HG03060 (cell line): ENCODE measurements at regions not wholly inside any gene's neighbourhood (a gene's known extent, or its start where the extent isn't known, plus 50 kb on each side); places are given as distances from the start of the nearest gene placed in this dataset.
"Not testable (repeated sequence)": the region's sequence is repeated elsewhere in the genome, so short reads cannot be mapped to it uniquely, and the experiment has no call there.

Experiments
- ATAC-seq: cut with Tn5 transposase; IDR thresholded peaks from one replicate; pipeline ENCODE4 v1.9.1; 2021; ENCODE audit warnings: low read depth, moderate number of reproducible peaks; ENCODE audit not compliant: unreplicated experiment

DNA sequence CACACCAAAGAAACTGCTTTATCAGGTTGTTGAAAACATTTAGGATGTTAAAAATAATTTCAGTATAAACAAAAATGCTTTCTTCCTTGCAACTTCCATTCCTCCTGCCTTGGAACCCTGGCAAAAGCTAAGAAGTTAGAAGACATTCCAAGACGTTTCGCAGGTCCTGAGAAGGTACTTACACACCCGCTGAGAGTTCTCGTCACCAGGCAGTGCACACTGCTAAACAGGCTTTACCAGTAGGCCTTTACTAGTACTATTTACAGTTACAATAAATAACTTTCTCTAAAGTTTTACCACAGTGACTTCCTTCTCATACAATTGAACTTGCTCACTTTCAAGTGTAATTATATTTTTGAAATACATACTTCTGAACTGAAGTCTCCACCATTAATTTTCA, 81.4 kb upstream of the RPS6KA2 start:
- no peak for ATAC-seq

DNA sequence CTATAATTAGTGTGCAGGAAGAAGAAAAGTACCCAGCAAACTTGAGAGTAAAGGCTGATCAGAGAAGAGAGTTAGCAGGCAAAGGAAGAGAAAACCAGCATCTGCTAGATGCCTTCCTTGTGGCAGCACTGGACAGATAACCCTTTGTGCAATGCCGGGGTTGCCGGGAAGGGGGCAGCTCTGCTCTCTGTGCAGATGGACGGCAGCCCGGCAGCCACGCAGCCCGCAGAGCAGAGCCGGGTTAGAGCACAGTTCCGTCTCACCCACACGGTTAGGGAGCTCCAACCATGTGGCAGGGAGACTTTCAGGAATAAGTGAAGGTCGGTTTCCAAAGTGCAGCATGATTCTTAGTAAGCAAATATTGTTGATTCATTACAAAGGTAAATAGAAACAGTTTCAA, 80.0 kb upstream of the RPS6KA2 start:
- no peak for ATAC-seq

DNA sequence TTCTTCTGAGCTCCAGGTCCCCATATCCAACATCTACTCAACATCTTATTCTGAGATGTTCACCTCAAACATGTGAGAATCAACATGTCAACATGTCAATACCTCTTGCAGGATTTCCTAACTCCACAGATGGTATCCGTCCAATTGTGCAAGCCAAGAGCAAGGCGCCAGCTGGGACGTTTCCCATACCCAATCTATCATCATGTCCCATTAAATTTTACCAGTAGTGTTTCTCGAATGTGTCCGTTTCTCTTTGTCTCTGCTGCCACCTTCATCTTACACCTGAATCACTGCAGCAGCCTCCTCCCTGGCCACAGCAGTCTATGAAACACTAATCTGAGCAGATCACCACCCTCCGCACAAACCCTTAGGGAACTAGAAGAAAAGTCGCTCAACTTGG, 78.0 kb upstream of the RPS6KA2 start:
- no peak for ATAC-seq

DNA sequence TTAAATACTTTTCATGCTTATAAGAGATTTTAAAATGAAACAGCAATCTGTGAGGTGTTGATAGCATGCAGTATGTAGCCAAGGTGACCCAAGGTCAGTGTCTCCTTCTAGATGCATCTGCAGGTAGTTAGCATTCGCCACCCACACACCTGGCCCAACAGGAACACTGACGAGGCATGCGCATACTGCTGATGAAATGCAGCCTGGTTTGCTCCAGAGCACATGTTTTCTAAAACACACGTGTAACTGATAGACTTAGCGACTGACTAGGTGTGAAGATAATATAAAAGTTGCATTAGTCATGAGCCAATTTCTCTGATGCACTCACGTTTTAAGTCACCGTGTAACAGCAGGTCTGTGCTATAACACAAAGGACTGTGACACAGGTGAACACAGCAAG, 77.1 kb upstream of the RPS6KA2 start:
- ATAC-seq = no peak

DNA sequence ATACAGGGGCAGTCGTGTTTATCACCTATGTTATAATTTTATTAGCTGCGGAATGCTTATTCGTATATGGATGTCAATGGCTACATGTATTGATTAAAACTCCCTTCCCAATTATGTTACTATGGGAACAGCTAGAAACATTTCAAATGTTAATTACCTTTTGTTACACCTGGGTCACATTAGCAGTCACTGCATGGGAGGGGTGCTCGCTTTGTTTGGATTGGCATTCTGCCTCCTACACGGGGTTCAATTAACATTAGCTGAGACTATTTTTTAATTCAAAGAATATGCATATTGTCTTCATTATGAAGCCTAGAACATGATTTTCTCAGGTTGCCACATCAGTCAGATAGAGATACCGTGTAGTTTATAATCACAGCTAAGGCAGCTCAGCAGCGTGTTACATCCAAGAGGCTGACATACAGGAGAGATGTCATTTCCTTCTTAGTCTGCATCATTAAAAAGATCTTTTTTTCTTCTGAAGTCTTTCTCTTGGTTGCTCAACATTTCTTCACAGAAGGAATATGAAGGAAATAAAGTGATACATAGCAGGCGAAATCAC, 76.2 kb upstream of the RPS6KA2 start:
- ATAC-seq = no peak

DNA sequence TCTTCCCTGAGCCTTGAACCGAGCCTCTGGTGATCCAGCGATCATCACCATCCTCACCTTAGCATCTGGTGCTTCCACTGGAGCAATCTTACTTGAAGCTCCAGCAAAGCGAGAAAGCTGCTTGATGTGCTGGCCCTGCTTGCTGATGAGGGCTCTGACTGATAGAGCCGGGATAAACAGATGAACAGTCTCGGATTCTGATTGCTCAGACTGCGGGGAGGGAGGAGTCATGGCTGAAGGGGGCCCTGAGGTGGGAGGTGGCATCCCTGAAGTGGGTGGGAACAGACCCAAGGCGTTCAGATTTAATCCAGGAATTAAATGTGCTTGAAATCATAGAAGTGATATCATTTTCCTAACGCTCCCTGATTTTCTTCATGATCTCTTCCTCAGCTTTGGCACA, 74.4 kb upstream of the RPS6KA2 start:
- not testable (repeated sequence) for ATAC-seq

DNA sequence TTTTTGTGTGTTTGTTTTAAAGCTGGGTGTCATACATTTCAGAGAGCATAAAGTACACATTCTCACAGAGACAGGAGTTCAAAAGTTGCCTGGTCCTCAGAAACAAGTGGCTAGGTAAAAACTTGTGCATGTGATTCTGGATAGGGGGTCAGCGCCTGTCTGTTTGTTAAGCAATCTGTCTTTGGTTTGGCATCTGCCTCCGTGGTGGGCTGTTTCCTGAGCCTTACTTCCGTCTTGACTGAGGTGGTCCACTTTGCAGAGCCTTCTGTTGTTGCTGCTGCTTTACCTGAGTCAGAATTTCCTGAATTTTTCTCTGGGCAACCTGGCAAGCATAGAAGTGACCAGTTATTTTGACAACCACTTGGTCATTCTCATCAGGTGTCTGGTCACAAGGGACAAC, 73.8 kb upstream of the RPS6KA2 start:
- not testable (repeated sequence) for ATAC-seq

DNA sequence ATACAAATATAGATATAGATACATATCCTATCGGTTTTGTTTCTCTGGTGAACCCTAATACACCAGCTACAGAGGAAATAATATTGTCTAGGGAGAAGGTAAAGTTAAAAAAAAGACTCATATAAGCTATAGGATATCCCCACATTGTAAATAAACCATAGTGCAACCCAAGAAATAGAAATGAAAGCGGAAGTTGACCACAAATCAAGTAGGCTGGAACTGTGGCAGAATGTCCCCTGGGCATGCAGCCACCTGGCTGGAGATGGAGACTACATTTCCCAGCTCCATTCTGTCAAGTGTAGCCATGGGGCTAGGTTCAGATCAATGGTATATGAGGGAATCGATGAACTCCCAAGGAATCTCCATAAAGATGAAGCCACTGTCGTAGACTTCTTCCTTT, 70.1 kb upstream of the RPS6KA2 start:
- ATAC-seq = no peak

DNA sequence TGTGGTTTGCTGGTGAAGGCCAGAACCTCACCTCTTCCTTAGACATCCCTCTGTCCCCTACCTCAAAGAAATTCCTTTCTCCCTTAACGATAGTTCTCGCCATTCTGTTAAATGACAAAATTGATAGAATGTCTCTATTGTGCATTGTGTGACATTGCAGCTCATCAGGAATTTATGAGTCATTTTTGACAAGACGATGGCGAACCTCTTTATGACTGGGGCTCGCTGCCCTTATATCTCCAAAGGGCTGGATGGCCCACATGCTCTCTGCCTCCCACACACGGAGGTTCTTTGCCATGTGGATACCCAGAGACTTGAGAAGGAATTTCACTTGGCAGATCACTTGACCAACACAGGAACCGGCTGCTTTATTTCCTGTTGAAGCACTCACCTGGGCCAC, 66.8 kb upstream of the RPS6KA2 start:
- no peak for ATAC-seq

DNA sequence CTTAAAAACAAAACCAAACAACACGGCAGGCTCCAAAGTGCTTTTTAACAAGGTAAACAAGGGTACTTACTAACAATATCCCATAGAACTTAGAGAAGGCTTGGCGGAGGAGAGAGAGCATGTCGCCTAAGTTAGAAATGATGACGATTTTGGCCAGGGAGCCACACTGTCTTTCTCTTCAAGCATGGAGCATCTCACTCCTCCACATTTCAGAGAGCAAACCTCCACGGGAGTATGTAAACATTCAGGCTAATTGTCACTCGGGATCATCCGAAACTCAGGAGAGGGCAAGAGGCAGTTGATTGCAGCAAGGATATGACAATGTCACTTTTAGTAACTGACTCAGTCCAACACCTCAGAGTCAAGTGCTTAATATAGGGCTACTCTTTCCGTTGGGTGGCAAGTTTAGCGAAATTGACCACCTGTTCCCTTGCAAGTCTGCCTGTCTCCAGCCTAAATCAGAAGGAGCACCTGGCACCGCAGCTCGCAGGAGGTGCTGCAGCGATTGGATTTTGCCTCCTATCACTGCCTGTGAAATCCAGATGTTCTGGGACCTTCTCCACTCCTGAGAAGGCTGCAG, 65.8 kb upstream of the RPS6KA2 start:
- ATAC-seq = no peak

DNA sequence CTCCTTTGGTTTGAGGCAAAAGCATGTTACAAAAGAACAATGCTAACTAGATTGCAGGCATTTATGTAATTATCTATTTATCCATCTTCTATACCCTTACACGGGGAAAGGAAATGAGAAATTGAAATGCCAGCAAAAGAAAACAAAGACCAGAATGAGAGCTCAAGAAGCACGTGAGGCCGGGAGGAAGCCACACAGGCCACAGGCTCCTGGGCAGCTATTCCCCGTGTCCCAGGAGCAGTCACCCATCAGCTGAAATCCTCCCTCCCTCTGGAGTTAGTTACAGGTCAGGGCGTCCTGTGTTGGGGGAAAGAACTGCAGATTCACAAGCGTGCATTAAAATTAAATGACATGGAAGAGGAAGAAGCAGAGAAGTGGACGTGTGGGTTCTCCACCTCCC, 64.7 kb upstream of the RPS6KA2 start:
- no peak for ATAC-seq

DNA sequence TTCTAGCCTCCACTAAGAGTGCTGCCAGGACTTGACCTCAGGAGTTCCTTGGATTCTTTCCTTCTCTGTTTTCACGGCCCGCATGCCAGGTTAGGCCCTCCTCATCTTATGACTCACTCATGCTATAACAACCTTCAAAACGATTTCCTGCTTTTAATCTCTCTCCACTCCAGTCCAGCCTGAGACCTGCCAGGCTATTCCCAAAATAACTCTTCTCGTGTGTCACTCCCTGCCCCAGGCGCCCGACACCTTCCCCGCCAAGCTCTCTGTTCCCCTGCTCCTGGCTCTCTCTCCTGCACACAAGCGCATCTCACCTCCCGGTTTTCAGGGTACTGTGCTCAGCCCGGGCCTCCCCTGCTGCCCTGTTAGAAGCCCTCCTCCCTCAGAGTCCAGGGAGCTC, 64.1 kb upstream of the RPS6KA2 start:
- no peak for ATAC-seq

DNA sequence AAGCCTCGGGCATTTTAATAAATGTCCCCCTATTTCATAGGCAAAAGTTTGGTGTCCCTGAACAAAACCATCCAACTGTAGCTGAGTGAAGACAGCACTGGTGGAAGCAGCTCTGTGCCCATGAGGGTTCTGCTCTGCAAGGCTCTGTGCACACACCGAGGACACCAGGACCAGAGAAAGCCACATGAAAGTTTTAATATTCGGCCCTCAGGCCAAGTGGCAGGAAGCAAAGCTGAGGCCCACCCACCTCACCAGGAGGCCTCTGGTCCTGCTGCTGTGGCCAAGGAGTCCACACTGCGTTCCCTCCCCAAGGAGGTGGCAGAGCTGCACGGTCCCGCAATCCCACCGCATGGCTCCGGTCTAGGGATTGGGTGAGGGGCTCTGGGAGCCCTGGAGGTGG, 62.6 kb upstream of the RPS6KA2 start:
- no peak for ATAC-seq

DNA sequence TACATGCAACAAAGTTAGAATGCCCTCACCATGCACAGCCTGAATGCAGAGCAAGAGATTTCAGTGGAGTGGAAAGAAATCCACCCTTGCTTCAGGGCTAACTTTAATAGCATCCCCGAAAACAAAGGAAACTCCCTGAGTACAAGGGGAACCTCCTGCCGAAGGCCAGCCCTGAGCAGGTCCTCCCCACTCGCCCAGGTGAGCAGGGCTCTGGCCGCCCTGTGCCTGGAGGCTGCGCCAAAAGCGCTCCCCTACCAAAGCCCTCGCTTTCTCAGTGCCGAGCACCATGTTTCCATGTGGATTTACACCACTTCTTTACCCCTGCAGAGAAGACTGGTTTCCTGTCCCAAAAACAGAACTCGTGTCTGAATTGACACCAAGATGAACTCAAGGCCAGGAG, 61.9 kb upstream of the RPS6KA2 start:
- ATAC-seq = no peak

DNA sequence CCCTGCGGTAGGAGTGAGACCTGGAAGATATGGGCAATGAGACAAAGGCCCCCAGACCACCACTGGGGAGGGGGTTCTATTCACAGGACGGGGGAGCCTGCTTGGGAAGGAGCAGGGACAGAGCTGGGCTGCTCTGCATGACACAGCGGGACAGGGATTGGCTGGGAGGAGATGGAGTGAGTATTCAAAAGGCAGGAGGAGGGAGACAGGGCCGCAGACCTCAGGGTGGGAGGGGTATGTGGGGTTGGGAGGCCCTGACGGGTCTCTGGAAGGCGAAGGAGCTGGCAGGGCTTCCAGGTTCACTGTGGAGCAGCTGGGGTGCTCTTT, 60.8 kb upstream of the RPS6KA2 start:
- ATAC-seq = no peak

DNA sequence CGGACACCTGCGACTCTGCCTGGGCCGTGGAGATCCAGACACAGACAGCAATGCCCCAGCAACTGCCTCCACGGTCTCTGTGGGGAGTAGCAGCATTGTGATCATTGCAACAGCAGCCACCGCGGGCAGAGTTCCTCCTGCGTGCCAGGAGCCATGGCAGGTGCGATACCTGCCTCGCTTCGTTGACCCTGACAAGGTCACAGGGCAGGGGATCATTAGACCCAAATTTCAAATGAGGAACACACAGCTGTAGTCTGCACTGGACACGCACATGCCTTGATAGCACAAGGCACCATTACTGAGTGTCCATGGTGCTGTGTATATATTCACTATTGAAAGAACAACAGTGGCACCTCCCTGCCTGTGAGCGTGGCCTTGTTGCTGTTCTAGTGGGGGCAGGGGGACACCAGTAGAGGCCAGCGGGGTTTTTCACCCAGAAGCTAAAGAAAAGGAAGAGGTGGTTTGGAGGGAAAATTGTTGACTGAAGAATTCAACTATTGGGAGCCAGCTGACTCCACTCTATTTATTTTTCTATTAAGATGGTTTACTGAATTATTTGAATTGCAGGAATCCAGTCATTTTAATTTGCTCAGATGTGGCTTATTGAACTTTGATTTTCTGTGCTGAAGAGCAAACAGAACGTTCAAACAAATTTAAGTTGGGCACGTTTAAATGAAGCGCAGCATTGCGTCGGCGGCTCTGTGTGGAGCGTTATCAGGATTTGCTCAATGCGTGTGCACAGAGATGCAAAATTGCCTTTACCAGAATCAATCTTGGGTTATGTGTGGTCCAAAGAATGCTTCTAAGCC, 60.2 kb upstream of the RPS6KA2 start:
- no peak for ATAC-seq

DNA sequence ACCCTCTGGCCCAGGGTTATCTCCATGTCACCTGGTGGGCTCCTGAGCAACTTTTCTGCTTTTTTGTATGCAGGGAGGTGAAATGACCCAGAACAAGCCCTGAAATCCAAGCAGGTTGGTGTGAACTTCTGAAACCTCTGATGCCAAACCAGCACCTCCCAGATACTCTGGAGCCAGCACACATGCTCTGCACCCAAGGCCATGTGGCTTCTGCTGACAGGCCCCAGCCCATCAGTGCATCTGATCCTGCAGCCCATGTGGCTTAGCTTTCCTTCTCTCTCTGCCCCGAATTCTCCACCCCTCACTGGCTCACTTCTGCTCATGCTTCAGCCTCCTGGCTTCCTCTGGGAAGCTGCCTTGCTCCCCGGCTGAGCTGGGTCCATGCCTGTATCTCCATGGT, 59.3 kb upstream of the RPS6KA2 start:
- no peak for ATAC-seq

DNA sequence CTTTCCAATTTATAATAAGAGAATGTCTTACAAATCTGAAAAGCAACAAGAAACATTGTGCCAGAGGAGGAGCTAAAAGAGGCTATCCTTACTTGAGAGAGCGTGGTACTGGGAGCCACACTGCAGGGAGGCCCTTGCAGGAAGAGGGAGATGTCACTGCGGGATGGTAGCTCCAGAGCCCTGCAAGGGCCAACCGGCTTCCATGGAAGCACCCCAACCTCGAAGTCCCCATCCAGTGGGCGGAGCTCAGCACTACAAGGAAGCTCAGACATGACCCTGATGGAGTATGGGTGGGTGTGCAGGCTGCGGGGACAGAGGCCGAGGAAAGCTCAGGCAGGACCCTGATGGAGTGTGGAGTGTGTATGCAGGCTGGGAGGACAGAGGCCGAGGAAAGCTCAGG, 57.8 kb upstream of the RPS6KA2 start:
- no peak for ATAC-seq

DNA sequence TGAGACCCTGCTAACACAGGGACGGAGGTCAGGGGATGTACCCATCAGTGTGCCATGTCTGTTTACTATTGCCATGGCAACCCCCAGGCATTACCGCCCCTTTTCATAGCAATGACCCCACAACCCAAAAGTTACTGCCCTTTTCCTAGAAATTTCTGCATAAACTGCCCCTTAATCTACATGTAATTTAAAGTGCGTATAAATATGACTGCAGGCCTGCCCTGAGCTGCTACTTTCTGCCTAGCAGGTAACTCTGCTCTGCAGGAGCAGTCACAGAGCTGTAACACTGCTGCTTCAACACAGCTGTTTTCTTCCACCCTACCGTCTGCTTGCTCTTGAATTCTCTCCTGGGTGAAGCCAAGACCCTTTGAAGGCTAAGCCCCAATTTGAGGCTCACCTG, 57.1 kb upstream of the RPS6KA2 start:
- no peak for ATAC-seq

DNA sequence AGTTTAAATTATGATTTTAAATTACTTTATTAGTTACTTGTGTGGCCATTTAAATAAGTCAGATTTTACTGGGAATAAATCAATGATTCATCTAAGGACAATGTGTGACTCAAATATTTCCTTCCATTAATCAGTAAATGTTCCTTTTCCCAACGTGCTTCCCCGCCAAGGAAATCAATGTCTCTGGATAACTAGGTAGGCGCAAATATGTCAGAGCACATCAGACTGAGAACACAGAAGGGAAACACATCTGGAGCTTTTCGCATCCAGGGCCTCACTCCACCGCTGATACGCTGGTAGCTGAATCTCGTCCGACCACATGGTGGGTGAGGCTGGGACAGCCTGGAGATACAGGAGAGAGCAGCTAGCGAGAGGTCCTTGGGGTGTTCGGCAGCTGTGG, 56.4 kb upstream of the RPS6KA2 start:
- no peak for ATAC-seq

DNA sequence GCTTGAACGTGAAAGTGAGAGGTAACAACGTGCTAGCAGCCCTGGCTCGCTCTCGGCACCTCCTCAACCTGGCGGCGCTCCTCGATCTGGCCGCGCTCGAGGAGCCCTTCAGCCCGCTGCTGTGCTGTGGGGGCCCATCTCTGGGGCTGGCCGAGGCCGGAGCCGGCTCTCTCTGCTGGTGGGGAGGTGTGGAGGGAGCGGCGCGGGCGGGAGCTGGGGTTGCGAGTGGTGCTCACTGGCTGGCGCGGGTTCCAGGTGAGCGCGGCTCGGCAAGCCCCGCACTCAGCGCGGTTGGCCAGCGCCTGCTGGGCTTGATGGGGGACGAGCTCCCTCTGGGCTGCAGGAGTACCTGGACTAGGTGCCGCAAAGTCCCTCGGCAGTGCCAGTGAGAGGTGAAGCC, 52.5 kb upstream of the RPS6KA2 start:
- no peak for ATAC-seq

DNA sequence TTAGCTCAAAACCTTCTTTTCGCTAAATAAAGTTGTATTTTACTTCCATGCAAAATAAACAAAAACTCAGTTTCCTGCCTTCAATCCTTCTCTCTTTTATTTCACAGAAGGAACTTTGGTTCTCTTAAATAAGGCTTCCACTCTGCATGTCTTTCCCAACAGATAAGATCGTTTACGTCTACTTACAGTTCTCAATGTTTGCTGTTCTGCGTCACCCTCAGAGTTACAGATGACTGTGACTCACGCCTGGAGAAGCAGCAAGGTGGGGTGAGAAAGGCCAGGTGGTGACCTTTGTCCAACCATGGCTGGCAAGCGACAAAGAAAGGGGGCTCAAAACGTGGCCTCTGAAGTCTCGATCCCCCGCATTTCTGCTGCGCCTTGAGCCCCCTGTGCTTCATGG, 51.4 kb upstream of the RPS6KA2 start:
- no peak for ATAC-seq
